Lung microvascular endothelial cell (primary cell): ENCODE measurements at regions not wholly inside any gene's neighbourhood (a gene's known extent, or its start where the extent isn't known, plus 50 kb on each side); places are given as distances from the start of the nearest gene placed in this dataset.
"Not testable (repeated sequence)": the region's sequence is repeated elsewhere in the genome, so short reads cannot be mapped to it uniquely, and the experiment has no call there.

Experiments used
- DNase-seq, 2 donors: peaks; one replicate each; pipeline versions ENCODE4 v3.0.0 to v3.0.0-alpha.2; 2010; ENCODE audit warnings: low read depth in 2 of 2

DNA sequence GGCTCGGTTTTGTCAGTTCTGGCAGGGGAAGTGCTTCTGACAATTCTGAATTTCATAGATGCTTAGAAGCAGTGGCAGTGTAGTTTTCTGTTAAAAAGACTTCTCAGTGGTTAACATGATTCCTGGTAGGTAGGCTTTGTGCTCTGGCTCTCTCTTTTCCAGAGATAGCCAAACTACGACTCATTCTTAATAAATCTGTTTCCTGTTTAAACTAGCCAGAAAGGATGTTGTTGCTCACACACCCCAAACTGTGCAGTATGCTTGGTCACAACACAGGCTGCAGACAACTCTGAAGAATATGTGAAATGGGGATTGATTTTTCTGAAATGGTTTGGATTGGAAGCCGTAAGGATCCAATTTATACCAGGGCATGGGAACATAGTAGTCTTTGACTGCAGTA is 711.5 kb downstream of the PCDH17 start:
- no peak for DNase-seq

DNA sequence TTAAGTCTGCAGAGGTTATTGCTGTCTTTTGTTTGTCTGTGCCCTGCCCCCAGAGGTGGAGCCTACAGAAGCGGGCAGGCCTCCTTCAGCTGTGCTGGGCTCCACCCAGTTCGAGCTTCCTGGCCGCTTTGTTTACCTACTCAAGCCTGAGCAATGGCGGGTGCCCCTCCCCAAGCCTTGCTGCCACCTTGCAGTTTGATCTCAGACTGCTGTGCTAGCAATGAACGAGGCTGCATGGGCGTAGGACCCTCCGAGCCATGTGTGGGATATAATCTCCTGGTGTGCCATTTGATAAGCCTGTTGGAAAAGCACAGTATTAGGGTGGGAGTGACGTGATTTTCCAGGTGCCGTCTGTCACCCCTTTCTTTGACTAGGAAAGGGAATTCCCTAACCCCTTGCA is 720.6 kb downstream of the PCDH17 start:
- not testable (repeated sequence) for DNase-seq

DNA sequence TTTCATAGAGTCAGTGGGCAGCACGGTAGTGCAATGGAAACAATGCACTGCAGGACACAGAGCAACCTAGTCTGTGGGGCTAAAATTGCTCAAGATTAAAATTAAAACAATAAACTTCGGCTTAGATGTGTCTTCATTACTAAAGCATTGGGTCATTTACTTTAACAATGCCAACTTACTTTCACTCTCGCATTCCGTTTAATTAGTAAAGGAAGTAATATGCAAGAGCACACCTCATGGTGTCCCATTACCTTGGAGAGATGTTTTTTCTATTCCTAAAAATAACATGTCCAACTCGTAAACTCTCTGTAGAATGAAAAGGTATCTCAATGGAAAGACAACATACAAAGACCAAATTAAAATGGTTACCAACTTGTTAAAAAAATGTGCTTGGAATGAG is 738.4 kb downstream of the PCDH17 start:
- DNase-seq, result no peak

DNA sequence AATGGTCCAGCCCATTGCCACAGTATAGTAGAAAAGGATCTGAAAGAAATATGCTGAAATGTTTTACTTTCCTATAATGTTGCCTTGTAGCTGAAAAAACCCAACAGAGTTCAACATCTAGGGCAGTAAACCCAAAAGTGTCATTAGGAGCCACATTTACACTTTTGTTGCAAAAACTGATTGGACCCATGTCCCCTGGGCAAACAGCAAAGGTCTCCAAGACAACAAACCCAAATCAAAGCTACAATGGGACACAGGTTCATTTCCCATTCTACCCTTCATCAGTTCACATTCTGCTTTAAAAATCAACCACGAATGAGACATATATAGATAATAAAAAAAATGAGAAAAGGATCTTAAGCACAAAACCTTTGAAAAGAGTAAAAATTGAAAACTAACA is 744.8 kb downstream of the PCDH17 start:
- no peak for DNase-seq

DNA sequence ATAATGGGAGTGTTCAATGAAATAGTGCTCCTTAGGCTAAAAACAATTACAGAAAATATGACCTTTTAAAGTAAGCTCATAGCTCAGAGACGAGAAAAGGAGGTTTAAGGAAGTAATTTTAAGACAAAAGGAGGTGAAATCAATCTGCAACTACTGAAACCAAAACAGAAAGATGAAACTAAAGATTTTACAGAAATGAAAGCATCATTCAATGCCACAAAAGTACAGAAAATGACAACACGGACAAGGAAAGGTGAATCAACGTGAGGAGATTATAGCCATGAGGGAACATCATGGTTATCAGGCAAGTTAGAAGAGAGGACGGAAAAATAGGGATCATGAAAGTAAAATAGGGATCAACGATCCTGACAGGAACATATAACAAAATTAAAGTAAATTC is 745.2 kb downstream of the PCDH17 start:
- DNase-seq, result no peak

DNA sequence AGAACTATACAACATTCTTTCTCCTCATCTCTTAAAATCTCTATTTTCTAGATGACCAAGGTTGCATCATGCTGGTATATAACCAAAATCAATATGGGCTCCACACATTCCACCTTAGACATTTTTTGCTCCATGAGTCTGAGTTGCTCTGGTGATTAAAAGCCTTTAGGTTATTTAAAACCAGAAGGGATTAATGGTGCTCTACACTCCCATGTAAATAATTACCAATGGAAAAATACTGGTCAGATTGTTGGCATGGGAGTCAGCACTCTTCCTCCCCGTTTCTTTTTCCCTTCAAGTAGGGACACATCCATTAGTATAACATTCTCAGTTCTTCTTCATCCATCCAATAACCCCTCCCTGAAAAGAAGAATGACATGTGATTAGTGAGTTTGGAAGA is 747.7 kb downstream of the PCDH17 start:
- no peak for DNase-seq

DNA sequence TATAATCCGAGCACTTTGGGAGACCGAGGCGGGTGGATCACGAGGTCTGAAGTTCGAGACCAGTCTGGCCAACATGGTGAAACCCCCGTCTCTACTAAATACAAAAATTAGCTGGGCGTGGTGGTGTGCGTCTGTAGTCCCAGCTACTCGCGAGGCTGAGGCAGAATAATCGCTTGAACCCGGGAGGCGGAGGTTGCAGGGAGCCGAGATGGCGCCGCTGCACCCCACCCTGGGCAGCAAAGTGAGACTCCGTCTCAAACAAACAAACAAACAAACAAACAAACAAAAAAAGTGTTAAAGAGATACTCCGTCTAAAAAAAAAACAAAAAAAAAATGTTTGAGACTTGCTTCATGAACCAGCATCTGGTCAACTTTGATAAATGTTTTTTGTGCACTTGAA is 753.8 kb downstream of the PCDH17 start:
- not testable (repeated sequence) for DNase-seq

DNA sequence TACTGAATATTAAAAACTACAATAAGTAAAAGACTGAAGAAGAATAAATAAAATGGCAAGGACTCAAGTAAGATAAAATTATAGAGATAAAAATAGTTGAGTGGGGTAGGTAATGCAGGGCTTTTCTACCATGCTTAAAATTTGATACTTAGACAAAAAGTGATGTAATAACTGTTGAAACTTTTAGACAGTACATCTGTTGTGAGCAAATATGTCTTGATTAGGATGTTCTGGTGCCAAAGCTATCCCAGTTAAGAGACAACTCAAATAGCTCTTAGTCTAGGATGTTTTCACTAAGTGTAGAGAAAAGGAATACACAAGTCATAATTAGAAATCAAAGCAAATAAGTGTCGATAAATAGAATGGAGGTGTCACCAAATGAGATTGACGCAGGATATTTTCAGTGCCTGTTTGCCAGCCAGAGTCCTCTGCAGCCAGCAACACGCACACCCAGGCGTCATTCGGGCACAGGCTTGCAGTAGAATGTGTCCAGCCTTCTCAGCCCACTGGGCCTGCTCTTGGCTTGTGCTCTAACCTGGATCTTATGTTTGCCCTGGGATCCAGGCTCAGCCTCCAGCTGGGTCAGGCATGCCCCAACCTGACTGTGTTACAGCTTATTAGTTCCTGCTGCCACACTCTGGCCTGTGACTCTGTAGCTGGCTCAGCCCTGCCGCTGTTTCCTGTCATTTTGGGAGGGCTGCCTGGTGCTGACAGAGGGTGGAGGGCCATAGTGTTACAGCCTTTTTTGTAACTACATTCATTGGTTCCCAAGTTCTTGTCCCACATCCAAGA is 766.2 kb downstream of the PCDH17 start:
- no peak for DNase-seq

DNA sequence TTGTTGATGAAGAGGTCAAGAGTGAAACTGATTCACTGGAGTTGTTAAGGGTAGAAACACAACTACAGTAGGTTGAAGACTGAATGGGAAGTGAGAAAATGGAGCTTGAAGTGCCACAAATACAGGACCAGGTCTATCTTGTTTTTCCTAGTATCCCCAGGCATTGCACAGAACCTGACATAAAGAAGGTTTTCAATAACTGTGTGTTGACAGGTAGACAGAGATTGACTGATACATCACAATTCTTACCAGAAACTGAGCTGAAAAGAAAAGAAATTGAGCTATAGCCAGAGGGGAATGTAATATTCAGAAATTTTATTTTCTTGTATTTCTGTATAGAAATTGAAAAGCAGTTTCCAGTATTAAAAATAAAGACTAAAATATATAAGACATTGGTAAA is 767.7 kb downstream of the PCDH17 start:
- no peak for DNase-seq

DNA sequence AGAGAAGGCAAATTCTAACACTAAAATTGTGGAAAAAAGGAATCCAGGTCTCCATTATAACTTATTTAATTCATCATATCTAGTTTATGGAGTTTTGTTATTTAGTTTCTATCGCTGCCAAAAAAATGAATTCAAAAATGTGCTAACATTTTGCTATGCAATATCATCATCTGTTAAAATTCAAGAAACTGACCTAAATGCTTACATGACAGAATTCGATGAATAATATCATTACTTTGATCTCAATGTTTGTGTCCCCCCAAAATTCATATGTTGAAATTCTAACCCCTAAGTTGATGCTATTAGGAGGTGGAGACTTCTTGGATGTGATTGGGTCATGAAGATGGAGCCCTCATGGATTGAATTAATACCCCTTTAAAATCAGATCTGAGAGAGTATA is 775.0 kb downstream of the PCDH17 start:
- DNase-seq, result no peak

DNA sequence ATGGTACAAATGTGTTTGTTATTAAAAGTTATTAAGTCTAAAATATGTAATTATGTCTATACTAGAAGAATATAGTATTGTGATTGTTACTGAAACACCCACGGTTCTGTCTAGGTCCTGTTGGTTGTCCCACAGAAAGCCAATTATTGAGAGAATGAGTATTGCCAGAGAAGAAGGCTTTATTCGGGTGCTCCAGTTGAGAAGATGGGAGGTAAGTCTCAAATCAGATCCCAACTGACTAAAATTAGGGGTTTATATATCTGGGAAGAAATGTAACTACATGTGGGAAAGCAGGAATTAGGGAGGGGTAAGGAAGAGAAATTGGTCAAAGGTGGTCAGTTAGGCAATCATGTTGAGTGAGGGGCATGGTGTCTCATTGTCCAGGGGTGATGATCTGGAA is 798.4 kb downstream of the PCDH17 start:
- DNase-seq, result no peak

DNA sequence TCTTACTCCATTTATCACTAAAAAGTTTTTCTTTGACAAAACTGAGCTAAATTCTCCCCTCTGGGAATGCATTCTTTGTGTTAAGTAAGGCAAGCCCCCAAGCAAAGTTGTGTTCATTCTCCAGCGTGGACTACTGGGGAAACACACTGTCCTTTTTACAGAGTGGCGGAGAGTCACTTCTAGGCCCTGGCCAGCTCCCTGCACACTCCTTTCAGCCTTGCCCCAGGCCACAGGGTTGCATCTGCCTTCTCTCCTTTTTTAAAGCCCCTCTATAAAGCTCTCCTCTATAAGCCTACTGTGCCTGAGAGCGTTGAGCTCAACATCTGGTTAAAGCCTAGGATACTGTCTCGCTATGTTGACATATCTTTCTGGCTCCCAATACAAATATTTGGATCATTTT is 803.4 kb downstream of the PCDH17 start:
- no peak for DNase-seq

DNA sequence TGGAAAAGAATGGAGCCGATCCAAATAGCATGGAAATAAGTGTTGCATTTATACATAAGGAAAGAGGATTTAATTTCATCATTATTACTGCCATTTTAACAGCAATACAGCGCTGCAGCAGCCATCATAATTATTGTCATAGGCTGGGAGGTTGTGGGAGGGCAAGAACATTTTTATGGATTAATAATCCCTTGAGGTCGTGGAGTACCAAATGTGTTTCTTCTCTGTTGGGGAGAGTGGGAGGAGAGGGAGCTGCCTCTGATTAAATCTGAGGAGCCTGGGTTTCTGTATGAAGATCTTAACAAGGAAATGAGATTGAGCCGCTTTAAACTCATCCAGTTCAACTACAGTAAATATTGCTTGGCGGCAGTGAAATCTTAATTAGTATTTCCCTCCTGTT is 805.9 kb downstream of the PCDH17 start:
- DNase-seq, result no peak

DNA sequence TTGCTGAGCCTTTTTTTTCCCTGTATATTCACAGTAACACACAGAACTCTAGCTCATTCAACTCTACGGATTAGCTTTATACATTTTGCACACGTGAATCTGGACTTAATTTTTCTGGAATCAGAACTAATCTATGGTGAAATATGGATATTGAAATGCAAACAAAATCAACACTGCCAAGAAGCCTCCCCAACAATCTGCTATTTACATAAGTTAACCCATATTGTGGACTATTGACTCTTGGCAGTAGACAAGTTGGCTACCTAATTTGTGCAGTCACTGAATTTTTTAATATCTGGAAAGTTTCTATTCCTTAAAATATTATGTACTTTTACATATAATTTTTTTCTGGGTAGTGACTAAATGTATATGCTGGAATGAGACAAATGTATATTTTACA is 815.4 kb downstream of the PCDH17 start:
- no peak for DNase-seq

DNA sequence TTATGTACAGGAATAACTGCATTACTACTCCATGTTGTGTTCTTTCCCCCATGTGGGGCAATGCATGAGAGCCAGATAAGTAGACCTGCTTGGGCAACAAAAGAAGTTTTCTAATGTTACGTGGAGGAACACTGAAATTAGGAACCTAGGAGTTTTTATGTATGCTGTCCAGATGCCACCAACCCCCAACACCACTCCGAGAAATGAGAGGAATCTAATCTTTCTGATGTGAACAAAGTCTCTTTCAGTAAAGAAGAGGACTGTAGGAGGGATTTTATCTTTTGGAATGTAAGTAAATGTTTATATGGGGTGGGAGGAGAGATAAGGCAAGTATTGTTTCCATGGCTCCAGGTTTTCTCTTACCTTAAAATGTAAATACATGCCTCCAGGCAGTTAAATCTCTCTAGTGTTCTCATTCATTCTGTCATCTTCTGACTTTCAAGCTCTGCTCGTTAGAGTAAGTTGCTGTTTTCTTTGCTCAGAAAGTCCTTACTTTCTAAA is 820.6 kb downstream of the PCDH17 start:
- DNase-seq, result no peak

DNA sequence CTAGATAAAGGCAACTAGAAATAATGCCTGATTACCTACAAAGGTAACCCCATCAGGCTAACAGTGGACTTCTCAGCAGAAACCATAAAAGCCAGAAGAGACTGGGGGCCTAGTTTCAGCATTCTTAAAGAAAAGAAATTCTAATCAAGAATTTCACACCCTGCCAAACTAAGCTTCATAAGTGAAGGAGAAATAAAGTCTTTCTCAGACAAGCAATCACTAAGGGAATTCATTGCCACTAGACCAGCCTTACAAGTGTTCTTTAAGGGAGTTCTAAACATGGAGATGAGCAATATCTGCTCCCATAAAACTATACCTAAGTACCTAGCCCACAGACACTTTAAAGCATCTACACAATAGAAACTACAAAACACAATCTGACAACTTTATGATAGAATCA is 823.5 kb downstream of the PCDH17 start:
- no peak for DNase-seq

DNA sequence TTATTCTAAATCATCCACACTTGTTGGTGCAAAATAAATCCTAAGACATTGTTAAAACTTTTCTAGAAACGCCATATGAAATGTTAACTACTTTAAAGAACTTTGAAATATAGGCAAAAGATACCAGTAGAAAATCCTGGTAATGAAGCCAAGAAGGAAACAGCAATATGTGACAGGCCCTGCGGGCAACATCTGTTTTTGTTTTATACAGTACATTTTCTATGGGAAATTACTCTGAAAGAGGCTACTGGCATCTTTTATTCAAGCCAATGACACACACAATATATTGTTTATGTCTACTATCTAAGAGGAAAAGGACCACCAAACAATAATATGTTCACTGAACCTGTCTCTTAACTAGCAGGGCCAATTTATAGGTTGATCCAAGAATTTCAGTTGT is 829.7 kb downstream of the PCDH17 start:
- no peak for DNase-seq

DNA sequence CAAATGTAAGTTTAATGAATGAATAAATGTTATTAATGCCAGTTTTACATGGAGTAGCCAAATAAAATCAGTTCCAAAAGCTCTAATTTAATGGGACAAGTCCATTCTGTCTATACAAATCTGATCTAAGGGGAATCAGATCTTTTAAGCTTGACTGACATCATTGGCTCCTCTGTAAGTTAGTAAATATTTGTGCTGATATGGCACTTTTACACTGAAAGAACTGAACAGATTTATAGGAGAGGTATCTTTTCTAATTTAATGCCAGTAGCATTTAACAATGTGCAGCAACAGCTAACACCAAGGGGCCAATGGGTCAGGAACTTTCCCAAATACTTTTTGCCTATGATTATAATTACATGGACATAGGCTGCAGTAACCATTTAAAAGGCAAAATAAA is 832.3 kb downstream of the PCDH17 start:
- no peak for DNase-seq

DNA sequence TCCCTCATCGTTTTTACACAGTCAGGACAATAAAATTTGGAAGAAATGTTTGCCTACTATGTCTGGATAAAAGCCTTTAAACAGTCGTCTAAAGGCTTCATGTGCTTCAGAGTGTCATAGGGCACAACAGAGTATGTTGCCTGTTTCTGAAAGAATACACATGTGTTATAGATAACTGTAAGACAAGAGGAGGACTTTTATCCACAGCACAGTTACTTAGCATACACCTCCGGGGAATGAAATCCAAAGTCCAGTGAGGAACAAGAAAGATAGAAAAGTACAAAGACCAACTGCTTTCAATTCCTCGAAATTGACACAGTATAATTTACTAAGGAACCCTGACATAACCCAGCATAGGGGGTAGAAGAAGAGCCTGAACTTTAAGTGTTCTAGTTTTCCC is 835.6 kb downstream of the PCDH17 start:
- DNase-seq, result no peak

DNA sequence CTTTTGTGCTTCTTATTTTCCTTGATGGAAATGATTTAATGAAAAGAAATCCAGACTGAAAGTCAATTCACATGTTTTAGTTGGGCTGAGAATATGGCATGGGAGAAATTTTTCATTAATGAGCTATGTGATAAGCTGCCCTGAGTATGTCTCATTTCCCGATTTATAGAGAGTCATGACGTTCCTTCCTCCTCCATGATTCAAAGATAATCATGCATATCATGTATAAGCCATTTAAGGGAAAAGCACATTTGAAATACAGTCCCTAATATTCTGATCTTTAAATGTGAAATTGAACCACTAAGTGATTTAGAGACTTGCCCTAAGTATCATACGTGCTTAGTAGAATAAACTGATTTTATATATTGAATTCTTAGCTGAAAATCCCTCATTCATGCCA is 840.9 kb downstream of the PCDH17 start:
- no peak for DNase-seq

DNA sequence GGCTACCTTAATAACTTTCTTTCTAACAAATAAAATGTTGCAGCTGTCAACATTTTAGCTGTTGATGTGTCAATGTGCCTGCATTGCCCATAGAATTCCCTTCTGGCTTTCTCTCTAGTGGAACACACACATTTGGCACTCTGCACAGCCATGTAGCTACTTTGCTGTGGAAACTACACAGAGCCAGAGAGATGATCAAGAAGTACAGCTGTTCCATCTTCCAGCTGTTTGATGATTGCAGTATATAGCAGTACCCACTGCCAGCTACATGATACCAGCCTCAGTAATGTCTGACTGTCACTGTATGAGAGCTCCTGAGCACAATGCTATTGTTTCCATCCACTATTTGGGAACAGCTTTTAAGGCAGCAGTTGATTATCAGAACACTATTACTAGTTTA is 843.0 kb downstream of the PCDH17 start:
- no peak for DNase-seq

DNA sequence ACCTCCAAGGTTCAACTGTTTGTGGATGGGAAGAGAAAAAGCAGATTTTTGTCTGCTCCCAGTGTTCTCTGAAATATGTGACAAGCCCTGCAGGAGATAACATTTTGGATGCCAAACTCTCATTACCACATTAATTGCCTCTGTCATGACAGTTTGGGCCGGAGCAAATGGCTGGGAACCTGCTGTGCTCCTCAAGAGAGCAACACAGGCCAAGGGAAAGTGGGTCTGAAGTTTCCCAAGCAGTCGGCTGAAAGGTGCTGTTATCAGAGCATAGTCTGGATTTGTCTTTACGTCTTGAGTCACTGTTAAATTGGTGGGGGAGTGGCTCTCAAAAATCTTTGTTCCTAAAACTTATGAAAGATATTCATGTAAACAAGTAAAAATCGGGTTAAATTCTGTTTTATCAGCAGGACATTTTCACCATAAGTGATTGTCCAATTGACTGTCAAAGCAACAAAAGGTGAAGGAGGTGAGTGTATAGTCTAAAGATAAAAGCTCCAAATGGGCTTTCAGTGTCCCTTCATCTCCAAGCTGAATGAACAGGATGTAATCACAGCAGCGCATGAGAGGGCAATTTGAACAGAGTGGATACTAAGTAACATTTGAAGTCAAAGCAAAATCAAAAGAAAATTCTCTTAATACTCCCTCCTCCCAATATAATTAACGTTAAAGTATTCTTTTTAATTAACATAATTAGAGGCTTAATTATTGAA is 844.8 kb downstream of the PCDH17 start:
- DNase-seq, result no peak

DNA sequence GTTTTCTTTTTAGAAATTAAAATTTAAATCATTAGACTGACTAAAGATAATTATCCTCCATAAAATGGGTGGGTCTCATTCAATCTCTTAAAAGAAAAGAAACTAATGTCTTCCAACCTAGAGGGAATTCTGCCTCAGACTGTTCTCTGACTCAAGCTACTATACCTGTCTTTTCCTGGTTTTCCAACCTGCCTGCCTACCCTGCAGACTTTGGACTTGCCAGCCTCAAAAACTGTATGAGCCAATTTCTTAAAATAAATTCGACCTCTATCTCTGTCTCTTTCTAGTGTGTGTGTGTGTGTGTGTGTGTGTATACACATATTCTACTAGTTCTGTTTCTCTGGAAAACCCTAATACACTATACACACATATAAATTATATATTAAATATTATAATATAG is 847.3 kb downstream of the PCDH17 start:
- no peak for DNase-seq
